HEK293T (cell line): ENCODE measurements at regions not wholly inside any gene's neighbourhood (a gene's known extent, or its start where the extent isn't known, plus 50 kb on each side); places are given as distances from the start of the nearest gene placed in this dataset.

ENCODE experiments used
- FOXM1 ChIP-seq: fragments of 450-650 bp; IDR thresholded peaks from 2 replicates; pipeline ENCODE4 v1.6.1; 2017; ENCODE audit warnings: mild to moderate bottlenecking, borderline replicate concordance
- HDGF ChIP-seq: fragments of 450-650 bp; IDR thresholded peaks from 2 replicates; pipeline ENCODE4 v1.6.1; 2017; ENCODE audit warnings: antibody characterized with exemption, borderline replicate concordance
- L3MBTL2 ChIP-seq: fragments of 450-650 bp; conservative IDR thresholded peaks from 2 replicates; pipeline ENCODE4 v1.6.1; 2016; ENCODE audit warnings: mild to moderate bottlenecking
- SUZ12 ChIP-seq: fragments of 450-650 bp; IDR thresholded peaks from 2 replicates; pipeline ENCODE4 v1.6.1; 2016; ENCODE audit warnings: mild to moderate bottlenecking

GRCh38 chr18:28350821-28351220, 173.9 kb upstream of the CDH2 start:
- TF ChIP-seq HDGF (no peak), SUZ12 (no peak), FOXM1 (no peak), L3MBTL2 (no peak)
